Small intestine (tissue), 7 donors: ENCODE measurements at regions not wholly inside any gene's neighbourhood (a gene's known extent, or its start where the extent isn't known, plus 50 kb on each side); places are given as distances from the start of the nearest gene placed in this dataset.

Experiments used
- DNase-seq, 2 donors: peaks; one replicate each; pipeline versions ENCODE4 v3.0.0 to v3.0.0-alpha.2; 2013
- FAIRE-seq: peaks from 2 replicates; lab custom pipeline; 2012; peaks lifted over from hg19 to GRCh38; lab: Jason Lieb, UNC
- H3K27ac ChIP-seq, 3 donors: one replicate each; pipeline ENCODE4 v1.5.1; 2013; ENCODE audit warnings: low read length in 2 of 3, mild to moderate bottlenecking in 2 of 3, control low read depth in 1 of 3, inconsistent platforms in 1 of 3, low read depth in 1 of 3, moderate library complexity in 1 of 3
- H3K27me3 ChIP-seq, 3 donors: one replicate each; pipeline ENCODE4 v1.6.1; 2013; ENCODE audit warnings: low read length in 3 of 3, inconsistent platforms in 1 of 3; ENCODE audit not compliant: control insufficient read depth in 3 of 3, insufficient read depth in 3 of 3
- H3K36me3 ChIP-seq, 3 donors: one replicate each; pipeline ENCODE4 v1.6.1; 2013; ENCODE audit warnings: low read length in 3 of 3, inconsistent platforms in 1 of 3, low read depth in 1 of 3, mild to moderate bottlenecking in 1 of 3, moderate library complexity in 1 of 3; ENCODE audit not compliant: control insufficient read depth in 3 of 3, insufficient read depth in 2 of 3
- H3K4me1 ChIP-seq, 3 donors: one replicate each; pipeline ENCODE4 v1.6.1; 2013; ENCODE audit warnings: low read length in 2 of 3, inconsistent platforms in 1 of 3, low read depth in 1 of 3, mild to moderate bottlenecking in 1 of 3, moderate library complexity in 1 of 3; ENCODE audit not compliant: control insufficient read depth in 3 of 3, insufficient read depth in 2 of 3
- H3K4me3 ChIP-seq, 3 donors: one replicate each; pipeline ENCODE4 v1.5.1; 2013; ENCODE audit warnings: low read length in 3 of 3, control low read depth in 1 of 3, inconsistent platforms in 1 of 3, low read depth in 1 of 3, mild to moderate bottlenecking in 1 of 3, moderate library complexity in 1 of 3
- H3K9me3 ChIP-seq, 2 donors: one replicate each; pipeline ENCODE4 v1.6.1; 2013; ENCODE audit warnings: low read depth in 1 of 2, low read length in 1 of 2; ENCODE audit not compliant: control insufficient read depth in 2 of 2, insufficient read depth in 1 of 2
- WGBS, 3 donors: extraction: QIAGEN DNeasy Blood & Tissue Kit; methylation state at CpG; one replicate each; pipeline ENCODE4 v1.1.7; 2013; 5-methylcytosine and 5-hydroxymethylcytosine counted together
- donor health status: healthy with polysubstance abuse.
- donor health status: control.
- donor health status: control.
- donor health status: Bipolar disorder and iron deficiency.
- donor health status: healthy.

GRCh38 chr15:45849136-45849535 lies 214.3 kb downstream of the SQOR start:
- Histone ChIP-seq H3K36me3 (no peaks in the 10 kb centered on the region), H3K27ac (no peak overlapping the region), H3K4me1 (no peaks in the 10 kb centered on the region), H3K9me3 (no peaks in the 10 kb centered on the region), H3K27me3 (no peaks in the 10 kb centered on the region), H3K4me3 (no peak overlapping the region)
- FAIRE-seq (no peak), DNase-seq (no peak)
- 77 to 88% (median 78%) methylated on average over 3 of the region's 3 CpGs for WGBS, 3 donors

- 71 to 82% (median 73%) methylated on average over 6 of the region's 6 CpGs for WGBS, 3 donors
- DNase-seq (no peak), FAIRE-seq (no peak)
- H3K36me3 ChIP-seq = no peaks in the 10 kb centered on the region
- no peak overlapping the region for H3K4me3 ChIP-seq
- H3K27ac ChIP-seq = no peak overlapping the region
- no peaks in the 10 kb centered on the region for H3K4me1 ChIP-seq
- no peaks in the 10 kb centered on the region for H3K9me3 ChIP-seq
- no peaks in the 10 kb centered on the region for H3K27me3 ChIP-seq
Measured at GRCh38 chr15:45854455-45855202, 219.8 kb downstream of the SQOR start.

- H3K4me1 ChIP-seq = no peaks in the 10 kb centered on the region
- no peaks in the 10 kb centered on the region for H3K9me3 ChIP-seq
- H3K27me3 ChIP-seq = no peaks in the 10 kb centered on the region
- H3K27ac ChIP-seq = no peak overlapping the region
- no peaks in the 10 kb centered on the region for H3K36me3 ChIP-seq
- H3K4me3 ChIP-seq = no peak overlapping the region
- no peak for FAIRE-seq
- WGBS, 3 donors = 37 to 44% (median 44%) methylated on average over 4 of the region's 4 CpGs
- no peak for DNase-seq
Measured at GRCh38 chr15:45855210-45855906, 220.5 kb downstream of the SQOR start.

- DNase-seq (no peak), FAIRE-seq (no peak)
- no peak overlapping the region for H3K4me3 ChIP-seq
- no peaks in the 10 kb centered on the region for H3K36me3 ChIP-seq
- no peaks in the 10 kb centered on the region for H3K27me3 ChIP-seq
- no peak overlapping the region for H3K27ac ChIP-seq
- 41 to 71% (median 53%) methylated on average over 4 of the region's 4 CpGs for WGBS, 3 donors
- H3K4me1 ChIP-seq = no peaks in the 10 kb centered on the region
- no peaks in the 10 kb centered on the region for H3K9me3 ChIP-seq
Measured at GRCh38 chr15:45855907-45856579, 221.2 kb downstream of the SQOR start.

- Histone ChIP-seq H3K36me3 (no peaks in the 10 kb centered on the region), H3K9me3 (no peaks in the 10 kb centered on the region), H3K4me1 (no peaks in the 10 kb centered on the region), H3K27me3 (no peaks in the 10 kb centered on the region), H3K4me3 (no peak overlapping the region), H3K27ac (no peak overlapping the region)
- FAIRE-seq (no peak), DNase-seq (no peak)
- 77 to 81% (median 78%) methylated on average over 5 of the region's 5 CpGs for WGBS, 3 donors
Measured at GRCh38 chr15:45857291-45857690, 222.5 kb downstream of the SQOR start.

GRCh38 chr15:45858491-45858890 lies 223.7 kb downstream of the SQOR start:
- H3K9me3 ChIP-seq = no peaks in the 10 kb centered on the region
- no peak overlapping the region for H3K27ac ChIP-seq
- no peak for DNase-seq
- H3K4me1 ChIP-seq = no peaks in the 10 kb centered on the region
- no peaks in the 10 kb centered on the region for H3K36me3 ChIP-seq
- H3K27me3 ChIP-seq = no peaks in the 10 kb centered on the region
- WGBS, 3 donors = 74 to 80% (median 76%) methylated on average over 3 of the region's 3 CpGs
- H3K4me3 ChIP-seq = no peak overlapping the region
- no peak for FAIRE-seq

GRCh38 chr15:45862034-45862433 lies 227.2 kb downstream of the SQOR start:
- H3K36me3 ChIP-seq = no peaks in the 10 kb centered on the region
- no peaks in the 10 kb centered on the region for H3K27me3 ChIP-seq
- FAIRE-seq = no peak
- H3K27ac ChIP-seq = no peak overlapping the region
- H3K9me3 ChIP-seq = no peaks in the 10 kb centered on the region
- no peaks in the 10 kb centered on the region for H3K4me1 ChIP-seq
- DNase-seq = no peak
- H3K4me3 ChIP-seq = no peak overlapping the region
- 34 to 51% (median 36%) methylated on average over 2 of the region's 2 CpGs for WGBS, 3 donors

- no peaks in the 10 kb centered on the region for H3K9me3 ChIP-seq
- 18 to 64% (median 48%) methylated on average over 2 of the region's 2 CpGs for WGBS, 3 donors
- FAIRE-seq (no peak), DNase-seq (no peak)
- no peak overlapping the region for H3K27ac ChIP-seq
- no peak overlapping the region for H3K4me3 ChIP-seq
- H3K36me3 ChIP-seq = no peaks in the 10 kb centered on the region
- no peaks in the 10 kb centered on the region for H3K27me3 ChIP-seq
- no peaks in the 10 kb centered on the region for H3K4me1 ChIP-seq
Measured at GRCh38 chr15:45863881-45864580, 229.2 kb downstream of the SQOR start.
